Renal cortical epithelial cell (primary cell): ENCODE measurements at regions not wholly inside any gene's neighbourhood (a gene's known extent, or its start where the extent isn't known, plus 50 kb on each side); places are given as distances from the start of the nearest gene placed in this dataset.

ENCODE experiments used
- DNase-seq: peaks from one replicate; pipeline ENCODE4 v3.0.0-alpha.2; 2011; ENCODE audit warnings: low read depth

DNA sequence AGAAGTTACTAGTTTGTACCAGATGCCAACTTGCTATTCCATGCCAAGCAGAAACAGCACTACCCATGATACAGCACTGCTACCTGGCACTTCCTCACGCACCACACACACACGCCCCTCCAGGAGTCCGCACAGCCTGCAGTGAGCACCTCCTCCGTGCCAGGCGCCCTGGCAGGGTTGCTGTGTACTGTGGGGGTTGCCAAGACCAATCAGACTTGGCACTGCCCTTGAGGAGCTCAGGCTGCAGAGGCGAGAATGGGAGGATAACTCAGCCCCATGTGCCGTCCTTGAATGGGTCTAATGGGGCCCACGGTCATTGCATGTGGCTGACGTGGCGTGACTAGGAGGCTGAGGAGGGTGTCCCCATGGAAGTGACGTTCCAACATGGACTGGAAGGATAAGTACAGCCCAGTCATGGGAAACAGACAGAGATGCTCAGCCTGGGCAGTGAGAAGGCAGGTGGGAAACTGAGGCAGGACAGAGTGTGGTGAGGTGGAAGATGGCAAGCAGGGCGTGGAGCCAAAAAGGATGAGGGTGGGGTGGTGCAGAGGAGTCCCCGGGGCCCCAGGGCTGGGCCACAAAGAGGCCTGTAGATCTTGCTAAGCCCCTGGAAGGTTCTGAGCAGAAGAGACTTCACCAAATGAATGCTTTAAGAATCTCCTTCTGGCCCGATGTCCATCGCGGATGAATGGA lies 65.3 kb upstream of the C14orf180 start:
- no peak for DNase-seq

DNA sequence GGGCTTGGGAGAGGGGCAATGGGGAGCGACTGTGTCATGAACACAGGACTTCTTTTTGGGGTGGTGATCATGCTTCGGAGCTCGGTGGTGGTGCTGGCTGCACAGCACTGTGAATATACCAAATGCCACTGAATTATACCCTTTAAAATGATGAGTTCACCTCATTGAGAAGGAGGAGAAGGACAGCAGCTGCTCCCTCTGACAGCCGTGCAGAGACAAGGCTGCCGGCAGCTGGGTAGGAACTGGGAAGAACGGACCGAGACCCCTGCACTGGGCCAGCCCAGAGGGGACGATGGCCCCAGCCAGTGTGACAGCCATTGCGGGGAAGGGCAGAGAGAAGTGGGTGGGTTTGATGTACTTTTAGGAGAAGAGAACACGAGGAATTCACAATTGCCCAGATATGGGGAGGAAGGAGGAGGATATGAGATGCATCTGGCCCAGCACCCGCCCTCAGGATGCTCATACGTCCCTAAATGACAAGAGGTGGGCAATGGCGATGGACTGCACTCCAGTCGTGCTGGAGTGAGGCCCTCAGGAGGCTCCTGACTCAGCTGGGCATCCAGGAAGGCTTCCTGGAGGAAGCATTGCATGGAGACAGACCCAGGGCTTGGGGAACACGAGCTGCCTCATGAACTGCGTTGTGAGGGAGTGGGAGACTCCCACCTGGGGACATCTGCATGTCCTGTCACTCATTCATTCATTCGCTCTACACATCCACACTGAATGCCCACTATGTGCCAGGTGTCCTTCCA lies 64.3 kb upstream of the C14orf180 start:
- DNase-seq = no peak

GRCh38 chr14:104515811-104516780 lies 63.5 kb upstream of the C14orf180 start:
- no peak for DNase-seq

- DNase-seq = no peak
Measured at GRCh38 chr14:104516906-104517305, 62.7 kb upstream of the C14orf180 start.

DNA sequence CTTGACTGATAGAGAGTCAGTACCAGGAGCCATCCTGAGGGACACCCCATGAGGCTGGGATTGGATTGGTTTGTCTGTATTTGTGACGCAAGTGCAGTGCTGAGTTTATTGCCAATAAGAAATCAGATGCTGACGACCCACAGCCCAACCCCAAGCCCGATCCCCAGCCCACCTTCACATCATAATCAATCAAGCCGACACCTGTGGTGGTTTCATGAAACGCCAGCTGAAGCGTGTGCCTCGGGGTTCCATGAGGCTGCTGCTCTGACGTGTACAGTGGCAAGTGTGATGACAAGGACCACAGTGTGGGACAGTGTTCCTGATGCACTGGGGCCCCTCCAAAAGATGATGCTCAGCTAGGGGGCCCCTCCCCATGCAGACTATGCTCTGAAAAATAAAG lies 62.1 kb upstream of the C14orf180 start:
- DNase-seq = no peak

DNA sequence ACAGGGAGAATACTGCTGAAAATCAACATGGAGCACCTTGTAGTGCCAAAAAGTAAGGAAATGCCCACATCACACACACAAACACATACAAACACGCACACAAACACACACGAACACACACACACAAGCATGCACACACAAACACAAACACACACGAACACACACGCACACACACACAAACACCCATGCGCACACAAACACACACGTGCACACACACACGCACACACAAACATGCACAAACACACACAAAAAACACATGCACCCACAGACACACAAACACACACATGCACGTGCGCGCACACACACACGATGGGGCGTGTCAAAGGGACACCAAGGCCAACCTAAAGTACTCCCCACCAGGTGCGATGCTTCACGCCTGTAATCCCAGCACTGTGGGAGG lies 61.7 kb upstream of the C14orf180 start:
- DNase-seq = no peak

- DNase-seq = no peak
Measured at GRCh38 chr14:104518659-104519350, 60.8 kb upstream of the C14orf180 start.

- DNase-seq = no peak
Measured at GRCh38 chr14:104519721-104520120, 59.8 kb upstream of the C14orf180 start.

- no peak for DNase-seq
Measured at GRCh38 chr14:104520620-104521410, 58.7 kb upstream of the C14orf180 start.

DNA sequence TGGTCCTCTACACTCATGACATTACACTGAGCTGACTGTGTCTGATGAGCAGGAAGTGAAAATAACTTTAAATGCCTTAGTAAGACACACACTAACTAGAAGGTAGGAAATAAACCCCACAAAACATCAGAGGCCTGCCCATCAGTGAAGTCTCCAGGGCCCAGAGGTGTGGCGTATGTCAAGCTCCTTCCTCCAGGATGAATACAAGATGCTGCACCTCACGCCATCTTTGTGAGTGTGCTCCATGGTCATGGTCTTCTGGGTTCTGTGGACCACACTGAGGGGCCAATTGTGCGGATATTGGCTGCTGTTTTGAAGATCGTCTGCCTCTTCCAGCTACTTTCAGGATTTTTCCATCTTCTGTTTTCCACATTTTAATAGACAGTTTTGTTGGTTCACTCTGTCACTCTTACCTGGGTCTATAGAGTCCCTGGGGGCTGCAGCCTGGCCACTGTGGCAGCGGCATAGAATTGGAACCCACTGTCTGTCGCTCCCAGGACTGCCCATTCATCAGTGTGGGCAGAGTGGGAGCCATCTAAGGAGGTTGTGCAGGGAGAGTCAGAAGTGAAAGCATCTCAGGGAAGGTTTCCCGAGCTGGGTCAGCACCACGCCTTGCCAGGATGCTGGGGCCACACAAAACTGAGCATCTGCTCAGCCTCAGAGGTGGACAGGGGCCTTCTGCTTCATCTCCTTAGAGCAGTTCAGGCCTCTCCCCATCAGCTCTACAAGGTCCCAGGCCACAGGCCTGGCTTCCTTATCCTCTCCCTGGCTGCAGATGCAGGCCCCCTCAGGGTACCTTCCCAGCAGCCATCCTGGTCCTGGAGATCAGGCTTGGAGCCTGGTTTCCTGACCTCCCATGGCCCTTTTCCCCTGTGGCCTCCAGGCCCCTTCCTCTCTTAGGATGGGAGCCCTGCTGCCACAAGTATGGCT lies 57.5 kb upstream of the C14orf180 start:
- DNase-seq = no peak

DNA sequence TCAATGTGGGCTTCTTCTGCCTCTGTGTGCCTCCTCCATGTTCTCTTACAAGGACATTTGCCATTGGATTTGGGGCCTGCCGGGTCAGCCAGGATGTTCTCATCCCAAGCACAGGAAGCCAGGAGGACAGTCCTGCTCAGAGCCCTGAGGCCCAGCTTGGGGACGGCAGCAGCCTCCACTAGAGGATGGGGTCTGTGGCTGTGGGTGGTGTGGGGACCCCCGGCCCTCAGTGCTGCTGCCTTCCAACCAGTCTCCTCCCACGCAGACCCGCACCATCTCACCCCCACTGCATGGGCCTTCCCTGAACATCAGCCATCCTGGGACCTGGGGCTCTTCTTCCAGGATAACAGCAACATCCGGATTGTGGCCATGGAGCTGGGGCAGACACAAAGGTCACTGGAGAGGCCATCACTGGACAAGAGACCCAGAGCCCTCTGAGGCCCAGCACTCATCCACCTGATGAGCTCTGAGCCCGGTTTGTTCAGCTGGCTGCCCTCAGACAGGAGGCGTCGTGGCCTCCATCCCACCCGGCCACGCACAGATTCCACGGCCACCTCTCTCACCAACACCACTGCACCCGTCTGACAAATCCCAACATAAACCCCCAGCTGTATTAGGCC lies 56.5 kb upstream of the C14orf180 start:
- DNase-seq = no peak

DNA sequence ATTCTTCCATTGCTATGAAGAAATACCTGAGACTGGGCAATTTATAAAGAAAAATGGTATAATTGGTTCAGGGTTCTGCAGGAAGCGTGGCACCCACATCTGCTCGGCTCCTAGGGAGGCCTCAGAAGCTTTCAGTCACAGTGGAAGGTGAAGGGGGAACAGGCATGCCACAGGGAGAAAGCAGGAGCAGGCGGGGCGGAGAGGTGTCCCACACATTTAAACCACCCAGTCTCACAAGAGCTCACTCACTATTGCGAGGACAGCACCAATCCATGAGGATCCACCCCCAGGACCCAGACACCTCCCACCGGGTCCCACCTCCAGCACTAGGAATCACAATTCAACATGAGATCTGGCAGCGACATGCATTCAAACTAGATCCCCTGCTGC lies 56.0 kb upstream of the C14orf180 start:
- no peak for DNase-seq

- DNase-seq = no peak
Measured at GRCh38 chr14:104524726-104525125, 54.8 kb upstream of the C14orf180 start.

DNA sequence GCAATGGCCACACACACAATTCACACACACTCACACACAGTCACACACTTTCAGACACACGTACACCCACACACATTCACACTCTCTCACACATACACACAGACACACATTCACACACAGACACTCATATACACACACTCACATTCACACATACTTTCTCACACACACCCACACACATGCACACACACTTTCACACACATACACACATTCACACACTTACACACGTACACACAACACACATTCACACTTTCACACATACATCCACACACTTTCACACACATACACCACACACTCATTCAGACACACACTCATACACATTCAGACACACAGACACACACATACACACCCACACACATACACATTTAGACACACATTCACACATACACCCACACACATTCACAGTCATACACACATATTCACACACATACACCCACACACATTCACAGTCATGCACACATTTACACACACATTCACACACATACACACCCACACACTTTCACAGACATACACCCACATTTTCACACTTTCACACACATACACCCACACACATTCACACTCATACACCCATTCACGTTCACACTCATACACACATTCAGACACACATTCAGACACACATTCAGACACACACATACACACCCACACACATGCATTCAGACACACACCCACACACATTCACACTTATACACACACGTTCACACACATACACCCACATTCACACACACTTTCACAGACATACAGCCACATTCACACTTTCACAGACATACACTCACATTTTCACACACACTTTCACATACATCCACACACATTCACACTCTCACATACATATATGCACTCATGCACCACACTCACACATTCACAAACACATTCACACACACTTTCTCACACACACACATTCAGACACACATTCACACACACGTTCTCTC lies 52.6 kb upstream of the C14orf180 start:
- no peak for DNase-seq

- no peak for DNase-seq
Measured at GRCh38 chr14:104527857-104528459, 51.6 kb upstream of the C14orf180 start.

GRCh38 chr14:104528496-104528895 lies 51.1 kb upstream of the C14orf180 start:
- DNase-seq = no peak
